Lower lobe of right lung (tissue), 2 donors: ENCODE measurements at regions not wholly inside any gene's neighbourhood (a gene's known extent, or its start where the extent isn't known, plus 50 kb on each side); places are given as distances from the start of the nearest gene placed in this dataset.

Source experiments
- ATAC-seq, 2 donors: fragments of 200-7000 bp; cut with Tn5 transposase; one replicate each; pipeline ENCODE4 v1.9.1; 2020 to 2022; ENCODE audit warnings: mild to moderate bottlenecking in 2 of 2, moderate library complexity in 2 of 2
- DNase-seq: peaks from one replicate; pipeline ENCODE4 v3.0.0-alpha.2; 2020
- H3K27ac ChIP-seq: fragments of 200-600 bp; one replicate; pipeline ENCODE4 v1.8.0; 2022
- H3K27me3 ChIP-seq: fragments of 200-600 bp; one replicate; pipeline ENCODE4 v1.8.0; 2022; ENCODE audit warnings: low read depth
- H3K36me3 ChIP-seq: fragments of 200-600 bp; one replicate; pipeline ENCODE4 v1.8.0; 2022; ENCODE audit warnings: mild to moderate bottlenecking
- H3K4me1 ChIP-seq: fragments of 200-600 bp; one replicate; pipeline ENCODE4 v1.8.0; 2022
- H3K4me3 ChIP-seq: fragments of 200-600 bp; one replicate; pipeline ENCODE4 v1.8.0; 2022; ENCODE audit warnings: mild to moderate bottlenecking
- H3K9me3 ChIP-seq: fragments of 200-600 bp; one replicate; pipeline ENCODE4 v1.8.0; 2022
- CTCF ChIP-seq: fragments of 200-600 bp; IDR thresholded peaks from one replicate; pipeline ENCODE4 v1.8.0; 2022; ENCODE audit warnings: antibody characterized with exemption, mild to moderate bottlenecking
- intact Hi-C: fragments of 100-400 bp; cut with DNase I; formaldehyde crosslinking; loops from one replicate; pipeline ENCODE4 v1.11.0; 2022
- donor health status: DM: no; HTN: yes; CAD: no; lungs with severe emphysema.

DNA sequence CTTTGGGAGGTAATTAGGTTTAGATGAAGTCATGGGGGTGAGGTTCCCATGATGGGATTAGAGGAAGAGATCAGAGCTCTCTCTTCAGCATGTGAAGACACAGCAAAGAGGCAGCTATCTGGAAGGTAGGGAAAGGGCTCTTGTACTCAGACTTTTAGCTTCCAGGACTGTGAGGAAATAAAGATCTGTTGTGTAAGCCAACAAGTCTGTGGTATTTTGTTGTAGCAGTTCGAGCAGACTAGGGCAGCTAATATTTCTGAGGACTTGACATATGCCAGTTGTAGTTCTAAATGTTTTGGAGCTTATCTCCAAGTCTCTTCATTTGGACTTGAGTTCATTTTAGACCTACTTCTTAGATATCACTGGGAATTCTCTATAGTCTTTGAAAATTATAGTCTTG, 137.3 kb upstream of the PDE5A start:
- Histone ChIP-seq H3K27me3 (no peaks in the 10 kb centered on the region), H3K4me3 (no peak overlapping the region), H3K36me3 (no peaks in the 10 kb centered on the region), H3K4me1 (no peaks in the 10 kb centered on the region), H3K27ac (no peak overlapping the region), H3K9me3 (no peaks in the 10 kb centered on the region)
- ATAC-seq (no peak), DNase-seq (no peak)
- intact Hi-C loops, result no loop called here
- TF ChIP-seq CTCF, result no peak

GRCh38 chr4:119765469-119765868, 136.9 kb upstream of the PDE5A start:
- no peak overlapping the region for H3K4me3 ChIP-seq
- H3K36me3 ChIP-seq, result no peaks in the 10 kb centered on the region
- no peak for ATAC-seq
- DNase-seq, result no peak
- no peak overlapping the region for H3K27ac ChIP-seq
- H3K4me1 ChIP-seq, result no peaks in the 10 kb centered on the region
- no peaks in the 10 kb centered on the region for H3K27me3 ChIP-seq
- no peaks in the 10 kb centered on the region for H3K9me3 ChIP-seq
- TF ChIP-seq CTCF, result no peak
- intact Hi-C loops, result no loop called here

GRCh38 chr4:119763386-119763785, 134.8 kb upstream of the PDE5A start:
- TF ChIP-seq CTCF, result no peak
- ATAC-seq (no peak), DNase-seq (no peak)
- Histone ChIP-seq H3K36me3 (no peaks in the 10 kb centered on the region), H3K27ac (no peak overlapping the region), H3K4me1 (no peaks in the 10 kb centered on the region), H3K9me3 (no peaks in the 10 kb centered on the region), H3K27me3 (no peaks in the 10 kb centered on the region), H3K4me3 (no peak overlapping the region)
- intact Hi-C loops, result no loop called here

- Histone ChIP-seq H3K4me1 (no peaks in the 10 kb centered on the region), H3K27me3 (no peaks in the 10 kb centered on the region), H3K27ac (no peak overlapping the region), H3K9me3 (no peaks in the 10 kb centered on the region), H3K36me3 (no peaks in the 10 kb centered on the region), H3K4me3 (no peak overlapping the region)
- DNase-seq, result no peak
- ATAC-seq, result no peak
- intact Hi-C loops, result no loop called here
- no peak for TF ChIP-seq CTCF
These were observed 127.0 kb upstream of the PDE5A start for GRCh38 chr4:119755599-119755998.

DNA sequence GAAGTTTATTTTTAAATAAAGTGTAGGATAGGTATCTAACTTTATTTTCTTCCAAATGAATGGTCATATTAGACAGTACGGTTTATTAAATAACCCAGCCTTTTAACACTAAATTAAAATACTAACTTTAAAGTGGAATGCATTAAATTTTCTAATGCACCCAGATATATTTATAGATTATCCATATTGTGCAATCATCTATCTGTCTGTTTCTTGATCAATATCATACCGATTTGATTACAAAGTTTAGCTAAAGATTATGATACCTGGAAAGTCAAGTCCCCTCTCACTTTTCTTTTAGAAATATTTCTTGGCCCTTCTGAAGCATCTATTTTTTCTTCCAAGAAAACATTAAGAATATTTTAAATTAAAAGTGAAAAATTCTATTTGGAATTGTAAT, 124.3 kb upstream of the PDE5A start:
- H3K27me3 ChIP-seq, result no peaks in the 10 kb centered on the region
- intact Hi-C loops, result no loop called here
- H3K9me3 ChIP-seq, result no peaks in the 10 kb centered on the region
- no peak overlapping the region for H3K4me3 ChIP-seq
- H3K4me1 ChIP-seq, result no peaks in the 10 kb centered on the region
- no peak for DNase-seq
- no peak for TF ChIP-seq CTCF
- H3K36me3 ChIP-seq, result no peaks in the 10 kb centered on the region
- ATAC-seq, result no peak
- H3K27ac ChIP-seq, result no peak overlapping the region

DNA sequence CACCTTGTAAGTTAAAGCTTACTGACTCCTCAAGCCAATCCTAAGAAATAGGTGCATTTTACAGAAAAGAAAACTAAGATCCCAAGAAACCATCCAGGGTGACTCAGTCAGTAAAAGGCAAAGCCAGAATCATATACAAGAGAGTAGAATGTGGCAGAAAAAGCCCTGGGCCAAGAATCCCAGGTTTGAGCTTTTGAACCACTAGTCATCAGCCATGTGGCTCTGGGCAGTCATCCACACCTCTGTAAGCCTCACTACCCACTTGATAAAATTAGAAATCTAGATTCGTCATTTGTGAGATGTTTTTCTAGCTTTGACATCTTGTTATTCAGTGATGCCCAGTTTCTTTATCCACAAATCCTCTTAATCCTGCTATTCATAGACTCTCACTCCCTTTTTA, 122.2 kb upstream of the PDE5A start:
- Histone ChIP-seq H3K4me1 (no peaks in the 10 kb centered on the region), H3K27me3 (no peaks in the 10 kb centered on the region), H3K9me3 (no peaks in the 10 kb centered on the region), H3K27ac (no peak overlapping the region), H3K4me3 (no peak overlapping the region), H3K36me3 (no peaks in the 10 kb centered on the region)
- ATAC-seq (no peak), DNase-seq (no peak)
- intact Hi-C loops, result no loop called here
- TF ChIP-seq CTCF, result no peak
